Stimulated activated CD4-positive, alpha-beta T cell treated with anti-CD3 and anti-CD28 coated beads, Interleukin-1b, Interleukin-23, amount 100 ng/mL, for 24 hours (primary cell): ENCODE measurements at regions not wholly inside any gene's neighbourhood (a gene's known extent, or its start where the extent isn't known, plus 50 kb on each side); places are given as distances from the start of the nearest gene placed in this dataset.

Experiments used
- DNase-seq, 4 experiments: peaks; one replicate each; pipeline ENCODE4 v3.0.0-alpha.2; 2020; ENCODE audit warnings: low read depth in 4 of 4, low spot score in 1 of 4

DNA sequence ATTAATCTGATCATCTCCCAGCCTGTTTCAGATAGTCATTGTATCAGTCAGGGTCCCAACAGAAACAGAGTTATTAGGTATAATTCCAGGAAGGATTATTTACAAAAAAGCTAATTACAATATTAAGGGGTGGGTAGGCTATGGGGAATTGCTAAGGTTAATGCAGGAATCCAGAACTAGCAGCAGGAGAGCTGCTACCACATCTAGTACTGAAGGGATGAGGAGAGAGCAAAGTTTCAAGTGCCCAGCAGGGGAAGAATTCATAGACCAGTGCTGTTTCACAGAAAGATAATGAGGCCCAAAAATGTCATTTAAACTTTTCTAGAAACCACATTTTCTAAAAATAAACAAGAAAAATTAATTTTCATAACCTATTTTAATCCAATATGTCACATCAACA, 284.2 kb downstream of the HACE1 start:
- DNase-seq: no peak

DNA sequence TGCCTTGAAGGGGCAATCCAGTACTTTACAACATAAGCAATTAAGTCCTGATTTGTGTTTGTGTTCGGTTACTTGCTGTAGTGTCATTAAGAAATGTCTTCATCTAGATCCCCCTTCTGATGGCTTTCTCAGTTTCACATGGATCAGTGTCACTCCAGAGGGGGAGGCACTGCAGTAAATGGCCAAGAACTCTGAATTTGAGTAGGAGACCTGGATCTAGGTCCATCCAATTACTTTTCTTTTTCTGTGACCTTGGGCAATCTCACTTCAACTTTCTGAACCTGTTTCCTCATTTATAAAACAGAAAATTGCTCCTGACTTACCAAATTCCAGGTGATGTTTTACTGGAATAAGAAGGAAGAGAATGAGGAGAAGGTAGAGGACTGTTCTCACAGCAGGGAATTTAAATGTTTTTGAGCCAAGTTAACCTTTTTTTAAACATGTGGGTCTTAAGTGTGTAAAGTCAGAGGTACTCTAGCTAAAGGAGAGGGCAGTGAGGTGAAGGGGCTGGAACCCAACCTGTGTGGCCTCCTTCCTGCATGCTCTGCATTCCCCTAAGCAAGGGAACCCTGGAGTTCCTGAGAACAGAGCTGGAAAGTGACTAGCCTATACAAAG, 285.5 kb downstream of the HACE1 start:
- DNase-seq: no peak

DNA sequence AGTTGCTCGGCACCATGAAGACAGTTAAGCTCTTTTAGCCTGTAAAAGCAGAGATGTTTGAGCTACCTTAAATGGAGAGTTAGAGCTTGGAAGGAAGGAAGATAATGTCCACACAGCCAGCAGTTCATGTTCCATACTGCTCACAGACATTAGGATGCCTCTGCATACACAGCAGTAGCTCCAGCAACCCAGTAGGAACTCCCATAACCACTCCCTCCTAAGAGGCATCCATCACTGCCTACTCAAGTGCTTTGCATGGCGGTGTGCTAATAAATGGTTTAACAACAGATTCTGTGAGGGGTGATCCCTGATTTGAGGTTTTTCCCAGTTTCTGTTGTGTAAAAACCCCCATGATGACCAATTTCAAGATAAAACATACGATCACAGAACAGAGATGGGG, 286.4 kb downstream of the HACE1 start:
- no peak for DNase-seq

DNA sequence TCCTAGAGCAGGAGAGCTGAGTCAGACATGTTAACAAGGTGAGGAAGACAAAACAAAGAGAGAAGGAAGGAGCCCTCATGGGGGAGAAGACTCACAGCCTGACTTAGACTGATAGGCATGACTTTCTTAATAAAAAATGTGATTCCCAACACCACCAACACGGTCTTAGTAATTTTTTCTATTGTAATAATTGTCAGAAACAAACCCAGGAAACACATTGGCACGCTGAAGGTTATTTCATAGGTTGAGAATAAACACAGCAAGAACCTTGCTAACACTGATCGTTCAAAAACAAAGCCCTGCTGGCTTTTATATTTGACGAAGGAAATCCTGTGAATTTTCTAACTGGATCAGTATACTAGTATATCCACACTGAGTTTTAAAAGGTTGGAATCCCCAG, 286.8 kb downstream of the HACE1 start:
- DNase-seq: no peak

DNA sequence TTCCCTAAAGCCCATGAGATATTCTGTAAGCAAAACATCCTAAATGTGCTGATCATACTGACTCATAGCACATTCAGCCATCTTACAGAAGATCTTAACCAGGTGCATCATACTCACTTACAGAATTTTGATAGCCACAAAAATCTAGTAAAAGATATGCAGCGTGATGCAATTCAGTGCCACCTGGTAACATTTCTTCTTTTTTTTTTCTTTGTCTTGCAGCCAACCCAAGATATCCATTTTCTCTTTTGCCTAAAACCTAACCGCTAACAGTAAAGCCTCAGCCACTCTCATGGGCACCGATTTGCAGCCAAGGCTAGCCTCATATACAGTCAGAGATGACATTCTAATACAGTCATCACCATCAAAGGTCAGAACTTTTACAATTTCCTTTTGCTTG, 293.3 kb downstream of the HACE1 start:
- DNase-seq: no peak

DNA sequence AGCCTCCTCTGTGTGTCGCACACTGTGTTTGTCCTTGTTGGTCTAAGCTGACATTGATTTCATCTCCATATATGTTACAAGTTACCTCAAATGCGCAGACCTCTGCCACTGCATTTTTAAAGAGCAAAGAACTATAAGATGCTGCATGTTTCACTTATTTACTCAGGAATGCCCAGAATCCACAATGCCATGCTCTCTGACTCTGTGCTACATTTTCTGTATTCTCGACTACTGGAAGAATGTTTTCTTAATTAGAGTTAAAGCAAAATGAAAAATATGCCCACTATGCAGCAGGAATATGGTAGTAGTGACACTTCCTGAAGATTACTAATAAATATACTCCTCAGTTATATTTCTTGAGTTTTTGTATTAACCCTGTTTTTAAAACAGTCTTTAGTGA, 296.4 kb downstream of the HACE1 start:
- no peak for DNase-seq

DNA sequence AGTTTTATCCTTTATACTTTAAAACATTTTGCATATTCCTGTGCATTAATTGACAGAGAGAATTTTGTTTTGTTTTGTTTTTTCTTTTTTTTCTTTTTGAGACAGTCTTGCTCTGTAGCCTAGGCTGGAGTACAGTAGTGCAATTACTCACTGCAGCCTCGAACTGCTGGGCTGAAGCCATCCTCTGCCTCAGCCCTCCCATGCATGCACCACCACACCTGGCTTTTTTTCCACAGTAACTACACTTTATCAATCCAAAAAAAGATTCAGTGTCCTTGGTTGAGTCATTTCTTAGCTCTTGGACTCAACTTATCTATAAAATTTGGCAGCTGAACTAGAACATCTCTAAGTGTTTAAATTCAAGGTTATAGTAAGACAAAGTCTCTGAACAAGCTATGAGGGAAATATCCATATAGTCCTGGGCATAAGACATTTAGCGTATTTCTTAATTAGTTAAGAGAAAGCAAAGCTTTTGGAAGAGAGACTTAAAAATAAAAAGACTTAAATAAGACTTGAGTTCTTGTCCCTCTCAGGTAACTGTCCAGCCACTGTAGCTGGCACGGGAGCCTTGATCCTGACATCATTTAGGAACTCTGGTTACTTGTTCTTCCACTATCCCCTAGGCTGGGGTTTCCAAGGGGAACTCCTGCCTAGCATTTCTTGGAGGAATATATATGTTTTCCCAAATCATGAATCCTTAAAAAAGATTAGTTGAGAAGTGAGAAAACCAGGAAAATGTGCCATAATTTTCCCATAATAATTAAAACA, 300.1 kb downstream of the HACE1 start:
- no peak for DNase-seq

DNA sequence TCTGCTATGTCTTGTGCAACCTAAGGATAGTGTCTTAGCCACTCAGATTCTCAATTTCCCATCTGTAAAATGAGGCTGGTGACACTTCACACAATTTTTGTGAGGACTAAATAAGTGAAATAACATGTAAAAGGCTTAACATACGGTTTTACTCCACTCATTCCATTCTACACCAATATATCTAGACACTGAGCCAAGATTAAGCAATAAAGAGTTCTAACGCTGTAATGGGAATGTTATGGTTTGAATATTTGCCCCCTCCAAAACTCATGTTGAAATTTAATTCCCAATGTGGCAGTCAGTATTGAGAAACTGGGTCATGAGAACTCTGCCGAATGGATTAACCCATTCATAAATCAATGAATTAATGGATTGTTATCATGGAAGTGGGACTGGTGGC, 301.0 kb downstream of the HACE1 start:
- no peak for DNase-seq

DNA sequence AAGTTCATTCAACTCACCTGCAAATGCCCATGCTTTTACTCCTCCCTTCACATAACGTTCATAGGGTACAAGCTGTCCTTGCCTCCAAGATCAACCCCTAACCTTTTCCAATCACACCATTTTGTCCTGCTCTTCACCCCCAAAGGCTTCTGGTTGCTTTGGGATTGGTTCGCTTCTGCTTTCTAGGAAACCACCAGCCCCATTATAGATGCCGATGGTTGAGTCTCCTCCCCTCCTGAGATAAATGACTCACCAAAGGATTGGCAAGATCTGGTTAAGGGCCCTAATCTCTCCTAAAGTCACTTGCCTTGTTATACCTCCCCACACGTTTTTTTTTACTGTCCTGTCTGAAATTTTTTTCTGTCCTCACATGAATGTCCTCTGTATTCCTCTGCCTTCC, 311.4 kb downstream of the HACE1 start:
- DNase-seq: no peak

DNA sequence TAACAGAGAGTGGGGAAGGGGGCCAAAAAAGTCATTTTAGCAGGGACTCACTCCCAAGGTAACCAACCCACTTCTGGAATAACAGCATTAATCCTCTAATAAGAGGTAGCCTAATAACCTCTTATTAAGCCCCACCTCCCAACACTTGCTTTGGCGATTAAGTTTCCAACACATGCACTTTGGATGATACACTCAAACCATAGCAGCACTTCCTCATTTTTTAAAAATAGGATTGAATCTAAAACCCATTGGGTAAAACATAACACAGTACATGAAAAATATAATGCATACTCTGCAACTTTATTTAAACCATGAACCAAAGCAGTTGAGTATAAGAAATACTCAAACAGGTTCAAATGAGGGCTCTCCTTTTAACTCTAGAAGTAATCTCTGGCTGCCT, 318.3 kb downstream of the HACE1 start:
- DNase-seq: no peak

DNA sequence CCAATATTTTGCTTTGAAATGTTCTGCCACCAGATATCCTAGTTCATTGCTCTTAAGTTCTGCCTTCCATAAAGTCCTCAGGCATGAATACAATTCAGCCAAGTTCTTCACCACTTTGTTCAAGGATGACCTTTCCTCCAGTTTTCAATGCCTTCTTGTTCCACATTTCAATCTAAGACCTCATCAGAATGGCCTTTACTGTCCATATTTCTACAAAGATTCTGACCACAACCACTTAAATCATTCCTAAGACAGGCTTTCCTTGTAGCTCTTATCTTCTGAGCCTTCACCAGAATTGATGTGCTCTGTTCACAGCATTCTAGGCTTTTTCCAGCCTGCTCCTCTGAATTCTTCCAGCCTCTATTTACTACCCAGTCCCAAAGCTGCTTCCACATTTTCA, 319.0 kb downstream of the HACE1 start:
- no peak for DNase-seq

DNA sequence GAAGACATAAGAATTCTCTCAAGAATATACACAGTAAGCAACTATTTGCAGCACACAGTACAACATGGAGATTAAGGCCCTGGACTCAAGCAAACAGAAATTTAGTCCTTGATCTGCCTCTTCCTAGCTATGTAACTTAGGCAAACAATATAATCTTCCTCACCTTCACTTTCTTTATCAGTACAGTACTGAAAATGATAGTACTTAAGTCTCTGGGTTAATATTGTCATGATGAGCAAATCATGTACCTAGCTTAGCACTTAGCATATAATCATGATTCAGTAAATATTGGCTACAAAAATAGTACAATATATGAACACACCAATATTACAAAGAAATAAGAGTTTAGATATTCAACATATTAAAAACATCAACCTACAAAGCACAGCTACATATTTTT, 320.5 kb downstream of the HACE1 start:
- no peak for DNase-seq

DNA sequence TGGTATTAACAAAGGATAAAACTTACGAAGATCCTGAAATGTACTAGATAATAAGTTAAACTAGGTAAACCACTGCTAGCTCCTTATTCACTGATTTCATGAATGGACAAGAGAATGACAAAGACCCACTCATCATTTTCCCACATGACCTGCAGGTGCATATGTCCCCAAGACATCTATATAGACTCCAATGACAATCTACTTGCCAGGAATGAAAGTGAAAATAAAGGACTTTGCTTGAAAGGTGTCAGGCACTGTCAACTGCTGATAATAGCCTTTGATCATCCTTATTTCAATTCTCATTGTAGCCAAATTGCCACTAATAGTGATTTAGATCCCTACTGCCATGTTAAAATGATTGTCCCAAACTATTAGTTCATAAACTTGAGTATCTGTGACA, 321.8 kb downstream of the HACE1 start:
- no peak for DNase-seq

DNA sequence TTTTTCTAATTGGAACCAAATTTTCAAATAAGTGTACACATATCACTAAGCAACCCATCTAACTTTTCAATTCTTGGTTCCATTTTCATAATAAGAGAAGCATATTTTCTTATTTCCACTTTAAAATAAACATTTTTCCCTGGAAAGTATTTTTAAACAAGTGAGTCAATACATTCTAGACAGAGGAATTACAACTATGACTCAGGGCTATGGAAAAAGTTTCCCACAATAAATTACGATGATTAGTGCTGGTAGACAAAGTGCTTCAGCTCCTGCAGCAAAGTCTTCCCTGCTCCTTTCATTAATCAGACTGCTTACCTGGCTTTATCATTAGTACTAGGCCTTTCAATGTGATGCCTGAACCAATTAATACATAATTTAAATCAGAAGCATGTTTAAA, 322.5 kb downstream of the HACE1 start:
- DNase-seq: no peak

DNA sequence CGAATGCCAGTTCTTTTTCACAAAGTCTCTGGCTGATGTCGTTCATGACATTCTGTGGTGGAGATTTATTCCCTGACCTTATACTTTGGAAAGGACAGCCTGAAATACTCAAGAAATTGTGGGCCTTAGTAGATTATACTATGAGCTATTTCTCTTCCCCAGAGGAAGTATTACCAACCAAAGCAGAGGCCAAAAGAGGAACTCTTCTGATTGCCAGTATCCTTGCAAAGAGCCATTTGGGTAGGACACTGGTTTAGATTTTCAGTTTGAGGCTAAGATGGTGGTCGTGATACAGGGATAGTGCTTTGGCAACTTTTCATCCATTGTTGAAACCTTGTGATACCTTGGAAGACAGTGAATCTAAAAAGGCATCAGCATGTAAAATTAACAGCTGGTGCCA, 327.3 kb downstream of the HACE1 start:
- DNase-seq: no peak

DNA sequence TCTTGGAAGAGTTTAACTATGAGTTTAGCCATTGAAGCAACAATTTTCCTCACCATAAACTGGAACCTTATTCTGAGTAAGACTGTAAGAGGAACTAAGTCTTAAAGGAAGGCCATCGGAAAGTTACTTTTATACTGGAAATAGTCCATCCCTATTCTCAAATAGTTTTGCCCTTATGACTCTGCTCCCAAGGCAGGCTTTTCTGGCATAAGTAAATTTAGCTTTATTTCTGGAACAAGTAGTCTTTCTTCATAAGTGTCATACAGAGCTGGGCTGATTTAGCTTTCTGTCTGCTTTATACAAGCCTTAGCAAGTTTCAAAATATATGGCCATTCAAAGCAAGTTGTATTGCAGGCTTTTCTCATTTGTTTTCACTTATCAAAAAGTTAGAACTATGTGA, 328.1 kb downstream of the HACE1 start:
- DNase-seq: no peak

DNA sequence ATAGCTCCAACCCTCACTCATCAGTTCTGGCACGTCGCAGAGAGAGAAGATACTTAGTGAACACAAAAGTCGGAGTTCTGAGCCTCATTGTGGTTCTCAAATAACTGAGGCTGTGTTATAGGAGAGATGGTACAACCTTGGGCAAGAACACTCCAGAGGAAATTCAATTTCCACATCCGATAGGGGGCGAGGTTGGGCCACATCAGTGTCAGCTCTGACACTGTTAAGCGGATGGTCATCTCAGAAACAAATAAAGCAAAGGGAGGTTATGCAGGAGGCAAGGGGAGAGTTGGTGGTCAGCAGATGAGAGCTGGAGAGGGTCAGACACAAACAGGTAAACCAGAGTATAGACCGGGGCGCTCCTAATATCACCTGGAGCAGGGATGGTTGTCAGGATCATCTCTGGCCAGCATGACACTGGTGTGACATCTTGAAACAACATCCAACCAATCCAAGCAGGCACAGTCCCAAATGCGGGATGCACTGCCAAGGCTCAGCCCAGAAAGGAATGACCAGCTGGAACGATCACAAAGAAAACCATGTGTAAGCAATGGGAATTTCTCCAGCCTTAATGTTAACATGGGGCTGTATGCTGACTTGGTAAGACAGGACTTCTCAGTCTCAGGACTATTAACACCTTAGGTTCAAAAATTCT, 331.8 kb downstream of the HACE1 start:
- DNase-seq: no peak

DNA sequence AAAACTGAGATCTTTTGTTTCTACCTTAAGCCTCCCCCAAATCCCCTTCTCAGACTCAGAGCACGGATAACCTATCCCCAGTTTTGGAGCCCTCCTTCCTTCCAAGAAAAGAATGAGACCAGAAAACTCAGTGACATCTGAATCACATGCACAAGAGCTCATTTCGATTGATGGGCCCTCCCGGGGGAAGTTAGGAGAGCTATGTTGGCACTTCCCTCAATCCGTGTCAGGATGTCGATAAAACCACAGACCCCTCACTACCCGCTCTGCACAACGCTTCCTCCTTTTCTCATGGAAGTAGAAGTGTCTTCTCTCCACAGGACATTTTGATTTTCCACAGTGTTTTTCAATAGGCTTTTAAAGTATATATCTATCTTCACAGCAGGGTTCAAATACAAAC, 332.4 kb downstream of the HACE1 start:
- no peak for DNase-seq

DNA sequence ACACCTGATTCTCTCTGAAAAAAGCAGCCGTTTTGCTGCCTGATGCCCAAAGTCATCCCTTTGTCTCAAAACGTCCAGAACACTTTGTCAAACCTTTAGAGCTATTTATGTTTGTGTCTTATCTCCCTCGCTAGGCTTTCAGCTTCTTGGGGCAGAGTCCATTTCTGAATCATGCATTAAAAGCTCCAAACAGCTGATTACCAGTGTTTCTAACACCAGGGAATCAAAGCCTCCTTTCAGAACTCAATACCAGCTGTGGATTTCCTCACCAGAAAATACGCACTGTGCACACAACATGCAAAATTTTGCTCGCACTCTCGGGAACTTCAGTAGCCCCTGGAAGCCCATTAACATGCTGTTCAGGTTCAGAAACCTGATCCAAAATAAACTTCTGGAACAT, 333.3 kb downstream of the HACE1 start:
- DNase-seq: no peak

DNA sequence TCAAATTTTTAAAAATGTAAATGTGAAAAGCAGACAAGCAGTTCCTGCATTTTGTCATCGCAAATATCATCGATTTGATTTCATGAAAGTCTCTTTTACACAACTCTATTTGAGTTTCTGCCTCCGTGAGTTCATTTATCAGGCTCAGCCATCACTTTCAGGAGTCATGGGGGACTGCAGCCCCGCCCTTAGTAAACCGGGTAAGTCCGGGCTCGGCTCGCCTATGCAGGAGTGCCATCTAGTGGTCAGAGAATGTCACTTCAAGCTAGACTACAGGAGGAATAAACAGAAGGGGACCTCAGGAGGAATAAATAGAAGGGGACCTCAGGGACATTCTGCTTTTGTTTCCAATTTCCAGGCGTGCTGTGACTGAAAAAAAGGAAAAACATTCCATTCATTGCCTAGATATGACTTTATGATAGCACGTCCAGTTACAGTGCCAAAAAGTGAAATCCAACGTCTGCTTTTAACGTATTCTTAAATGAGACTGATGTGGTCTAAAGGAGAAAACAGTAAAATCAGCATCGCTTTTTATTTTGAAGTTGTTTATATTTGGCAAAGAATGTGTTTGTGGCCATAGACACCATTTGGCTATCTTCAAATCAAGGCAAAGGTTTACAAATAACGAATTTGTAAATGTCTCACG, 333.9 kb downstream of the HACE1 start:
- peak; percentile 23 to 46 (median 42) for DNase-seq

DNA sequence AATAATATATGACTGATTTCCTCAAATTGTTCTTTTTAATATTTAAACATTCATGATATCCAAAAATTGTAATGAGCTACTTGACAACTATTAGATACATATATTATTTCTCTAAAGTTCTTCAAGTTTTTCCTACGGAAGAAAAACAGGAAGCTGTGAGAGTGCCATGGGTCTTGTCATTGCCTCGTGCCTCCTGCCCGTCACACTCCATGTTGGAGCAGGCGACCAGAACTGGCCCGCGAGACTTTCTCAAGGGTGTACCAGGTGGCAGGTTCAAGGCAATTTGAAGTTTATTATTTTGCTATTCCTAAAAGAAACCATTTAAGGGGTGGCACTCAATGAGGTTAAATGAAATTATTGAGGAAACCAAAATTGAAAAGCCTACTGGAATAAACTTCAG, 337.2 kb downstream of the HACE1 start:
- no peak for DNase-seq

DNA sequence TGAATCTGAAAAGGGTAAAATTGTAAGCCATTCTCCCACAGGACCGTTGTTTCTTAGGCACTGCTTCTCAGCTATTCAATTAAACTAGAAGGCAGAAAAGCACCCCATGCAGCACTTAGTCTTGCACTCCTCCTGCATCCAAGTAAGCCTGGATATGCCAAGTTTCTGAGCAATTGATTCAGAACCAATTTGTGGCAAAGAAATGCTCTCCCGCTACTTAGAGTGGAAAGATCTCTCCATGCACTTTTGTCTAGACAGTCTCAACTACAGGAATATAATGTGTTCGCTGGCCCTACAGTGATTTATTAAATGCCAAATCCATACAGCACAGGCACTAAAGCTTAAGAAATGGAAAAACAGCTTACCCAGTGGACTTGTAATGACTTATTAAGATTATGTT, 338.5 kb downstream of the HACE1 start:
- DNase-seq: no peak
